Heart left ventricle (tissue), 13 donors: ENCODE measurements at regions not wholly inside any gene's neighbourhood (a gene's known extent, or its start where the extent isn't known, plus 50 kb on each side); places are given as distances from the start of the nearest gene placed in this dataset.

Experiments used
- POLR2A ChIP-seq, 2 donors: fragments of 450-650 bp; IDR thresholded peaks; one replicate each; pipeline ENCODE4 v1.6.1; 2017; ENCODE audit warnings: antibody characterized with exemption in 2 of 2, mild to moderate bottlenecking in 2 of 2, moderate library complexity in 2 of 2
- TF ChIP-seq, protein P1 (sequence below), 12 donors: fragments of 200-600 bp; sonication (generic) in 4 of 12; IDR thresholded peaks; one replicate each; pipeline versions ENCODE4 v1.5.0 to v1.8.0; 2018 to 2022; ENCODE audit warnings: antibody characterized with exemption in 12 of 12, mild to moderate bottlenecking in 5 of 12
- donor health status: ischemic (EF 13 %, LVEDD 7.1; RV severe dilation, severe dysfunction).
- donor health status: DM: no; HTN: yes; CAD: no.
- donor health status: DM: no; HTN: no; CAD: no.
- donor health status: ischemic (EF 25% LVEDD 6.9; RV normal size, moderate dysfunction).
- donor health status: ischemic (EF 25% LVEDD 5.7; RV mildly dilated, moderate dysfunction).
- donor health status: ischemic (EF 35%, LVEDD 5.7; RV mildly dilated, moderate dysfunction).
- donor health status: nonischemic (EF 11% LVEDD 7.7; RV severe dilation, severe dysfunction).
- donor health status: DM: yes; HTN: yes; CAD: no.
- donor health status: PGD.
- donor health status: ischemic (EF 29% LVEDD 5.4; RV normal size, mild dysfunction).
- donor health status: nonischemic (EF 23%, LVEDD 6.1; RV moderate dilation, normal function).

DNA sequence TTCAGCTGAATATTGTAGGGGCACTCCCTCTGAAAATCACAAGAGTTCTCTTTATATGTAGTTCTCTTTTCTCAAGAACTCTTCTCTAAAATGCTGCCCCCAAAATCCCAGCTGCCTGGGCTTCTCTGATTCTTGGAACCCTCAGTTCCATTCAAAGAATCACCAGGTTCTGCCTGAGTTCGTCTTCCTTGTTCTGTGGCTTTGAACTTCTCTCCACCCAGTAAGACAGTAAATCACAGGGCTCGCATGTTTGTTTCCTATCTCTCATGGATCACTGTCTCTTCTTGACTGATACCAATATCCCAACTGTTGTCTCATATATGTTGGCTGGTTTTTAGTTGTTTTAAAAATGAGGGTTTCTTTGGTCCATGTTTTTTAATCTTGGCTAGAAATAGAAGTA, 359.5 kb upstream of the CBLB start:
- no peak for TF ChIP-seq POLR2A (IDR thresholded peaks at IDR 0.05)
- TF ChIP-seq, protein P1, sequence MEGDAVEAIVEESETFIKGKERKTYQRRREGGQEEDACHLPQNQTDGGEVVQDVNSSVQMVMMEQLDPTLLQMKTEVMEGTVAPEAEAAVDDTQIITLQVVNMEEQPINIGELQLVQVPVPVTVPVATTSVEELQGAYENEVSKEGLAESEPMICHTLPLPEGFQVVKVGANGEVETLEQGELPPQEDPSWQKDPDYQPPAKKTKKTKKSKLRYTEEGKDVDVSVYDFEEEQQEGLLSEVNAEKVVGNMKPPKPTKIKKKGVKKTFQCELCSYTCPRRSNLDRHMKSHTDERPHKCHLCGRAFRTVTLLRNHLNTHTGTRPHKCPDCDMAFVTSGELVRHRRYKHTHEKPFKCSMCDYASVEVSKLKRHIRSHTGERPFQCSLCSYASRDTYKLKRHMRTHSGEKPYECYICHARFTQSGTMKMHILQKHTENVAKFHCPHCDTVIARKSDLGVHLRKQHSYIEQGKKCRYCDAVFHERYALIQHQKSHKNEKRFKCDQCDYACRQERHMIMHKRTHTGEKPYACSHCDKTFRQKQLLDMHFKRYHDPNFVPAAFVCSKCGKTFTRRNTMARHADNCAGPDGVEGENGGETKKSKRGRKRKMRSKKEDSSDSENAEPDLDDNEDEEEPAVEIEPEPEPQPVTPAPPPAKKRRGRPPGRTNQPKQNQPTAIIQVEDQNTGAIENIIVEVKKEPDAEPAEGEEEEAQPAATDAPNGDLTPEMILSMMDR (IDR thresholded peaks at IDR 0.05), result no peak
